Suppressor macrophage (primary cell): ENCODE measurements at regions not wholly inside any gene's neighbourhood (a gene's known extent, or its start where the extent isn't known, plus 50 kb on each side); places are given as distances from the start of the nearest gene placed in this dataset.
"Not testable (repeated sequence)": the region's sequence is repeated elsewhere in the genome, so short reads cannot be mapped to it uniquely, and the experiment has no call there.

Experiments
- DNase-seq, 4 experiments: peaks; one replicate each; pipeline ENCODE4 v3.0.0-alpha.2; 2020 to 2022

DNA sequence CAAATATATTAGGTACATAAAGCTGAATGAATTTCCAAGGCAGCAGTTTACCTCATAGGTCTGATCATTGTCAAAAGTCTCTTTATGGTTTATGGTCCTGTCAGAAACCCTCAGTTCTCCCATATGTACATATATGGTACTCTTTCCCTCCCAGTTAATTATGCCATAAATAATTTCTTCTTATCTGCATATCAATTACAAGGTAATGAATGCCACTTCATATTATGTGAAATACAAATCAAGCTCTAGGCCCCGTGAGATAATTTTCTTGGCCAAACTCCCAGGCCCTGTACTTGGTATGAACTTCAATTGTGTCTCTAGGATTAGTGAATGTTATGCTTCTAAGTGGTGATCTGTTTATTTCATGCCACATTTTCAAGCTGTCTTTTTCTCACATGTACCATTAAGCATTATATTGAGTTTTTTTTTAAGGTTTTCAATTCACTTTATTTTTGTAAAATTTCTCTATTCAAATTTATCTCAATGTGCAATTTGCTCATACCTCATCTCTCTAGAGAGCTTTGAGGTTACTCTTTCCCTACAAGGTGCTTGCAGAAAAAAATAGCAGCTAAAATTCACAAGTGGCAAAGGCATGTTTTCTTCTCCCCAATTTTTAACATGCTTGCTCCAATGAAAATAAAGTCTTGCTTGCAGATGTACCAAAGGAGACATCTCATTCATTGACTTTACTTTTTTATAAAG is 430.6 kb upstream of the VRK2 start:
- DNase-seq, result no peak

- no peak for DNase-seq
Observed at GRCh38 chr2:57617318-57617717, 429.3 kb upstream of the VRK2 start.

- DNase-seq, result no peak
Observed at GRCh38 chr2:57621122-57621663, 425.4 kb upstream of the VRK2 start.

GRCh38 chr2:57622009-57622408 is 424.6 kb upstream of the VRK2 start:
- DNase-seq, result no peak

GRCh38 chr2:57656198-57656597 is 390.4 kb upstream of the VRK2 start:
- DNase-seq, result peak in 2 of 4 experiments; percentile 3 to 20

GRCh38 chr2:57669570-57669969 is 377.0 kb upstream of the VRK2 start:
- no peak for DNase-seq

DNA sequence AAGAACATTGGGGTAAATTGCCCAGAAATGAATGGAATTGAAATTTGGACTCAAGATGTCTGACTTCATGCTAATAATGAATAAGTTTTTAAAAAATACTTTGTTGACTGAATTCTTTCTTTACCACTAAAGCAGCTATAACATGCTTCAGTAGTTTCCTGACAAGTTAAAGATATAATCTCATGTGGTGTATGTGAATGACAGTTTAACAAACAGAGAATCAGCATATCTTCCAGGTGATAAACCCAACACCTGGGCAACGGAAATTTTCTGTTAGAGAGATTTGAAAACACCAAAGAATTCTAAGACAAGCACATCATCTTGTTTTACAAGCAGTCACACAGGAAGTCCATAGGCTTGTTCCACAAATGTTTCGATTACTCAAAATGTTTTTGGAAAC is 372.6 kb upstream of the VRK2 start:
- DNase-seq, result no peak

- DNase-seq, result no peak
Observed at GRCh38 chr2:57674743-57675142, 371.9 kb upstream of the VRK2 start.

DNA sequence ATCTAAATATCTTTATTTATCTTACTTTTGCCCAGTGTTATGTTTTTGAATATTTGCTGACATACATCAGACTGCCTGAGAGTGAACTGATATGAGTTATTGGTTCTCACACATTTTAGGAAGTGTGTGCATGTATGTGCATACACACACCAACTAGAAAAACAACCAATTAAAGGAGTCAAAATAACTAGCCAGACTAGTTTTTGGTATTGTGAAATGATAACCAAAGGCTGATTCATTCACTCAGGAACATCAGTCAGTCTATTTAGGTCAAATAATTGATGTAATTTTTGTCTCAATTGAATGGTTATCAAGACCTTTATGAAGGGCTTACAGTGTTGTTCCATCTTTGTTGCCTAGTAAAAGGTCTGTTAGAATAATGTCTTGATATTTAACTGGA is 369.3 kb upstream of the VRK2 start:
- no peak for DNase-seq

- no peak for DNase-seq
Observed at GRCh38 chr2:57681650-57682049, 365.0 kb upstream of the VRK2 start.

GRCh38 chr2:57685032-57685431 is 361.6 kb upstream of the VRK2 start:
- no peak for DNase-seq

- no peak for DNase-seq
Observed at GRCh38 chr2:57692395-57692794, 354.2 kb upstream of the VRK2 start.

GRCh38 chr2:57693177-57693576 is 353.4 kb upstream of the VRK2 start:
- no peak for DNase-seq

GRCh38 chr2:57693965-57694364 is 352.6 kb upstream of the VRK2 start:
- no peak for DNase-seq

DNA sequence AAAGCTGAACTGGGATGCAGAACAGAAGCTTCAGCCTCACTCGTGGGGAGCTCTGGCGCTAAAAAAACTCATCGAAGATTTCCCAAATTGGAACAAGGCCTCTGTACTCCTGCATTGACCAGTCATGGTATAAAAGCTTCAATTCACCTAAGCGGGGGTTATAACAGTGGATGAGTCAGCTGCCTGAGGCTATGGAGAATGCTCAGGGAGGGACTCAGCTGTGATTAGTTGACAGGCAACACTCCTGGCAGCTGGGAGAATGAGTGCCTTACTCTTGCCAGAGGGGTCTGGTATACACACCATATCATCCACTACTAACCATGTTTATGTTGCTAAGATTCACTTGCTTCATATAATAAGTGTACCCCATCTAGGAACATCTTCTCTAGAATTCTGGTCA is 350.6 kb upstream of the VRK2 start:
- no peak for DNase-seq

- DNase-seq, result no peak
Observed at GRCh38 chr2:57698392-57698791, 348.2 kb upstream of the VRK2 start.

GRCh38 chr2:57698935-57699449 is 347.6 kb upstream of the VRK2 start:
- DNase-seq, result no peak

- no peak for DNase-seq
Observed at GRCh38 chr2:57701391-57701791, 345.2 kb upstream of the VRK2 start.

DNA sequence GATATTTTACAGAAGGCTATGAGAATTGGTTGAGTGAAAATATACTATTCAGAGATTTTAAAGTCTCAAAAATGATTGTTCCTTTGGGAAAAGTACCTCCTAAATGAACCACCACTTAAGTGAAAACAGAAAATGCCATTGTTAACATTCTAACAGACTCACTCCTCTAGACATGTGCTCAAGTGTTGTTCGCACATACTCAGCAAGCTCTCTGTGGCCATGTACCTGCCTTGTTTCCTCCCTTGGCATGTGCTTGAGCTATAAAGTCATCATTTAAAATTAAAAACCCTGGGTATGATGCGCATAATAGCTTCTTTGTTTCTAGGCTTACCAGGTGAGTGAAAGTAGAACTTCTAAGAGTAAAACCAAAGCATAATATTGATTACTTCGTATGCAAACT is 343.2 kb upstream of the VRK2 start:
- no peak for DNase-seq

DNA sequence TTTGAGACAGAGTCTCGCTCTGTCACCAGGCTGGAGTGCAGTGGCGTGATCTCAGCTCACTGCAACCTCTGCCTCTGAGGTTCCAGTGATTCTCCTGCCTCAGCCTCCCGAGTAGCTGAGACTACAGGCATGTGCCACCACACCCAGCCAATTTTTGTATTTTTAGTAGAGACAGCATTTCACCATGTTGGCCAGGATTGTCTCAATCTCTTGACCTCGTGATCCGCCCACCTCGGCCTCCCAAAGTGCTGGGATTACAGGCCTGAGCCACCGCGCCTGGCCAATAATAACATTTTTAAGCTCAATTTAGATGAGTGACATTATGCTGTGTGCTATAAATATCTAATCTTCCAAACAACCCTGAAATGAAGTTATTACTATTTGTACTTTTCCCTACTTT is 338.8 kb upstream of the VRK2 start:
- not testable (repeated sequence) for DNase-seq

DNA sequence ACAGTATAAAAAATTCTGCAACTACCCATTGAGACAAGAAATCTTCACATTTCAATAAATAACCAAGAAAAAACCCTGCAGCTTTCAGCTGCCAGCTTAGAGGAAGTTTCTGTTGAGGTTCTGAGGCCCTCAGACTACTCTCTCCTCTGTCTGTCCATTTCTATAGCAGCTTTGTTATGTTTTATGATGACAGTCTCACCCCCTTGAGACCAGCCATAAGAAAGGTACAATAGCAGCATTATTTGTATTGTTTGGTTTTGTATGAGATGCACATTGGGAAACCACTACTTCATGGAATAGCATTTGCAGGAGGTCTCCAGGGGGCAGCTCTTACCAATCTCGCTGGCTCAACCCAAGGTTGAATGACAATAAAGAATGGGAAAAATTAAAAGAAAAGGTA is 334.6 kb upstream of the VRK2 start:
- DNase-seq, result no peak

DNA sequence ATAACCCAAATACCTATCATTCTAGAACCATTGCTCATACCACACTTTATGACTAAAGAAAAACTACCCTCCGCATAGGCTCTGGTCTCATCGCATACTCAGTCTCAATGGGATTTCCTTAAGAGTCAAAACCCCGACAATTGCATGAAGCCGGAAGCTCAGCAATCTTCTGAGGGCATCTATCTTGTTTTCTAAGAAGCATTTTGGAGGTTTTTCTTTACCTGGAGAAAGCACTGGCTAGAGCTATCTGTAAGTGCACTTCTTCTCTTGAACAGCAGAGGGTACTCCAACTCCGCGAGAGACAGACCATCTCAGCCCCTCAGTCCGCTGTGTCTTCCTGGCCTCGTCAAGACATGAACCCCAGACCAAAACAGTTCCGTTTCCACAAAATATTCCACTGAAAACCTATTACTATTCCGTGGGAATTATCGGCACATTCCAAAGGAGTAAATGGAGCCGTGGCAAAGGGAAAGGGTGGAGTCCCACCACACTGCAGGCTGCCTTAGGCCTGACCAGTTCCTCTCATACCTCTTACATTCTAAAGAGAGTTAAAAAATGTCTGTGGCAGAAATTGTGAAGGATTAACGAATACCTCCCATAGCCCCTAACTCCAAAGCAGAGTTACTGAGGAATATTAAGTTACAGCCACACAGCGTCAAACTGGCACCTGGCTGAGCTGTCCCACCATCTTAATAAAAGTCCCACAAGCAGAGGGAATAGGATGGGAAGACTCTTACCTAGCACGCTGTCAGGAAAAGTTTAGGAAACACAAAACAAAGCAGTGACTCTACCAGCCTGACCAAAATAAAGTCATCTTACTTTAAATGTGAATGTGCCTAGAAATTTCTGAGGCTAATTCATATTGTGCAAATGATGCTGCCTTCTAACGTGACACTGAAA is 325.6 kb upstream of the VRK2 start:
- peak; percentile 46 to 66 (median 56) for DNase-seq

GRCh38 chr2:57725337-57725947 is 321.2 kb upstream of the VRK2 start:
- DNase-seq, result no peak
